Endothelial cell of umbilical vein (primary cell): ENCODE measurements at regions not wholly inside any gene's neighbourhood (a gene's known extent, or its start where the extent isn't known, plus 50 kb on each side); places are given as distances from the start of the nearest gene placed in this dataset.

Experiments
- BruUV-seq: library from RNA; stranded (reverse); fragments of 400-500 nt; replicated peaks from 2 replicates; lab custom pipeline; 2021; lab: Mats Ljungman, UMichigan
- CTCF ChIA-PET: fragments of 300-600, 350-600 bp; sonication (Branson Sonifier 250); formaldehyde crosslinking; loops from one replicate; lab custom pipeline; 2021; ENCODE audit warnings: antibody characterized with exemption, inconsistent platforms; lab: Charles Lee
- POLR2A ChIA-PET: fragments of 300-600, 350-600 bp; sonication (Branson Sonifier 250); formaldehyde crosslinking; loops from one replicate; lab custom pipeline; 2021; ENCODE audit warnings: antibody characterized with exemption, inconsistent platforms; lab: Charles Lee
- DNase-seq: peaks from one replicate; pipeline ENCODE4 v3.0.0-alpha.2; 2011; ENCODE audit warnings: low read depth, low spot score
- FAIRE-seq: peaks from 2 replicates; lab custom pipeline; 2011; peaks lifted over from hg19 to GRCh38; lab: Jason Lieb, UNC
- H2AFZ ChIP-seq: 2 replicates; pipeline ENCODE4 v1.6.0; 2012; ENCODE audit warnings: low read depth, low read length, control low read depth, inconsistent platforms
- H3K27ac ChIP-seq: 2 replicates; pipeline ENCODE4 v1.5.1; 2011; ENCODE audit warnings: low read depth, mild to moderate bottlenecking, control low read depth, low read length, moderate library complexity; ENCODE audit not compliant: insufficient read depth
- H3K27me3 ChIP-seq, 2 experiments: 2 replicates each; pipeline versions ENCODE4 v1.6.0 to v1.6.1; 2011; ENCODE audit warnings: low read length in 2 of 2, mixed read lengths in 1 of 2; ENCODE audit not compliant: control insufficient read depth in 2 of 2, insufficient read depth in 2 of 2
- H3K36me3 ChIP-seq, 2 experiments: 2 replicates in 1 of 2; 3 replicates in 1 of 2; pipeline ENCODE4 v1.5.1; 2011; ENCODE audit warnings: low read length in 2 of 2, mild to moderate bottlenecking in 1 of 2, moderate library complexity in 1 of 2; ENCODE audit not compliant: control insufficient read depth in 2 of 2, insufficient read depth in 2 of 2; ENCODE audit errors: extremely low read depth in 1 of 2
- H3K4me1 ChIP-seq: 3 replicates; pipeline ENCODE4 v1.5.1; 2011; ENCODE audit warnings: mild to moderate bottlenecking, low read length; ENCODE audit not compliant: control insufficient read depth, insufficient read depth; ENCODE audit errors: extremely low read depth
- H3K4me2 ChIP-seq: 2 replicates; pipeline ENCODE4 v1.6.1; 2011; ENCODE audit warnings: low read length, control low read depth, mixed read lengths; ENCODE audit not compliant: insufficient read depth
- H3K4me3 ChIP-seq, 3 experiments: fragments of 200-600 bp in 1 of 3; sonication (generic), shearing (Covaris generic) in 1 of 3; replicated peaks in 1 of 3; 2 replicates each; pipeline ENCODE4 v1.5.1; 2011 to 2016; ENCODE audit warnings: control low read depth in 3 of 3, low read length in 3 of 3, mild to moderate bottlenecking in 2 of 3, inconsistent platforms in 1 of 3, low read depth in 1 of 3, moderate library complexity in 1 of 3; ENCODE audit not compliant: insufficient read depth in 1 of 3
- H3K79me2 ChIP-seq: 2 replicates; pipeline ENCODE4 v1.6.0; 2012; ENCODE audit warnings: low read length, inconsistent platforms; ENCODE audit not compliant: control insufficient read depth, insufficient read depth
- H3K9ac ChIP-seq: replicated peaks from 2 replicates; pipeline ENCODE3; 2011; ENCODE audit warnings: low read length, control low read depth; ENCODE audit not compliant: insufficient read depth; ENCODE audit errors: extremely low read depth
- H3K9me1 ChIP-seq: replicated peaks from 3 replicates; pipeline ENCODE4 v1.6.0; 2011; ENCODE audit warnings: mild to moderate bottlenecking, low read length; ENCODE audit not compliant: control insufficient read depth, insufficient read depth; ENCODE audit errors: extremely low read depth
- H3K9me3 ChIP-seq: replicated peaks from 2 replicates; pipeline ENCODE4 v1.5.1; 2012; ENCODE audit warnings: low read length, inconsistent platforms; ENCODE audit not compliant: control insufficient read depth, insufficient read depth
- H4K20me1 ChIP-seq: replicated peaks from 2 replicates; pipeline ENCODE3; 2011; ENCODE audit warnings: mild to moderate bottlenecking, low read length; ENCODE audit not compliant: control insufficient read depth, insufficient read depth; ENCODE audit errors: extremely low read depth
- EZH2 ChIP-seq: IDR thresholded peaks from 2 replicates; pipeline ENCODE4 v1.6.1; 2012; ENCODE audit warnings: borderline replicate concordance, low read depth, mild to moderate bottlenecking, moderate library complexity, low read length, inconsistent platforms; ENCODE audit not compliant: severe bottlenecking
- FOS ChIP-seq: IDR thresholded peaks from 2 replicates; pipeline ENCODE4 v1.6.1; 2011; ENCODE audit warnings: mild to moderate bottlenecking, low read length, moderate library complexity, borderline replicate concordance; ENCODE audit not compliant: insufficient read depth
- JUN ChIP-seq: IDR thresholded peaks from 2 replicates; pipeline ENCODE4 v1.6.1; 2011; ENCODE audit warnings: borderline replicate concordance, low read depth; ENCODE audit not compliant: insufficient read length, insufficient read depth
- MYC ChIP-seq: IDR thresholded peaks from one replicate; pipeline ENCODE4 v1.6.1; 2011; ENCODE audit warnings: mild to moderate bottlenecking, low read depth, low read length
- POLR2A ChIP-seq: IDR thresholded peaks from 2 replicates; pipeline ENCODE4 v1.6.1; 2012; ENCODE audit warnings: low read depth, mild to moderate bottlenecking, control low read depth, low read length
- POLR2AphosphoS5 ChIP-seq: IDR thresholded peaks from 2 replicates; pipeline ENCODE4 v1.6.1; 2012; ENCODE audit warnings: low read depth, mild to moderate bottlenecking, control low read depth, low read length, moderate library complexity; ENCODE audit not compliant: insufficient read depth
- dilution Hi-C: fragments of 300-500 bp; cut with MboI; formaldehyde crosslinking; loops from one replicate; pipeline ENCODE4 v1.15.0; 2019; ENCODE audit warnings: low sequenced_read_pairs; ENCODE audit not compliant: extremely low pct_ligation_motif_present
- intact Hi-C: fragments of 100-400 bp; cut with micrococcal nuclease; formaldehyde crosslinking; loops from one replicate; pipeline ENCODE4 v1.10.0; 2022
- TF ChIP-seq, protein P1 (sequence below), 2 donors: IDR thresholded peaks; 1 replicate in 1 of 2; 2 replicates in 1 of 2; pipeline ENCODE4 v1.5.1; 2011; ENCODE audit warnings: low read length in 2 of 2, mild to moderate bottlenecking in 2 of 2, moderate library complexity in 2 of 2, control low read depth in 1 of 2, inconsistent platforms in 1 of 2, low read depth in 1 of 2; ENCODE audit not compliant: insufficient read depth in 1 of 2; ENCODE audit errors: extremely low read depth in 1 of 2
- TF ChIP-seq, protein P2 (sequence below): IDR thresholded peaks from 2 replicates; pipeline ENCODE4 v1.6.1; 2011; ENCODE audit not compliant: insufficient read depth, insufficient read length

DNA sequence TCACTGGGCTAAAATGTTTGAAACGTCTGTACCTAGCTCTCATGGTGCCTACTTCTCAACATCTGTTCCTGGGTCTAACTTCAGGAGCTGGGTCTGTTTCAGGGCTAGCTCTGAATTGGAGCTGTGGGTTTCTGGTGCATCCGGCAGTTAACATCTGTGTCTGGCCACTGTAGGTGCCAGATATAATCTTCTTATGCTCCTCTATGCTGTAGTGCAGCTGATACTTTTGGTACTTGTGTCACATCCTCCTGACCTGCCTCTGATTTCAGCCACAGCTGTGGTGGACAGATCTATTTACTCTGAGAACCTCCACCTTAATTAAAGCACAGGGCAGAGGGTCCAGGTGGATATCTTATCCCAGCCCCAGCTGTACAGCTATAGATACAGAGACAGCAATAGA lies 496.5 kb upstream of the CDH11 start:
- Histone ChIP-seq H3K27me3 (no peaks in the 10 kb centered on the region), H3K4me2 (no peak overlapping the region), H4K20me1 (no peaks in the 10 kb centered on the region), H2AFZ (no peak overlapping the region), H3K9me3 (no peaks in the 10 kb centered on the region), H3K27ac (no peak overlapping the region), H3K36me3 (no peaks in the 10 kb centered on the region), H3K4me3 (no peak overlapping the region), H3K4me1 (no peaks in the 10 kb centered on the region), H3K9me1 (no peaks in the 10 kb centered on the region), H3K9ac (no peak overlapping the region), H3K79me2 (no peaks in the 10 kb centered on the region)
- CTCF ChIA-PET = interaction anchor here (1.3 kb wide), 1 partner anchor 9 kb away, joined by 3 read pairs; no protein-coding TSS in a partner anchor
- intact Hi-C loops (no loop called here), dilution Hi-C loops (no loop called here)
- POLR2A ChIA-PET = no interaction called here
- TF ChIP-seq POLR2AphosphoS5 (no peak), MYC (no peak), EZH2 (no peak), POLR2A (no peak), JUN (no peak), FOS (no peak)
- TF ChIP-seq, protein P1, sequence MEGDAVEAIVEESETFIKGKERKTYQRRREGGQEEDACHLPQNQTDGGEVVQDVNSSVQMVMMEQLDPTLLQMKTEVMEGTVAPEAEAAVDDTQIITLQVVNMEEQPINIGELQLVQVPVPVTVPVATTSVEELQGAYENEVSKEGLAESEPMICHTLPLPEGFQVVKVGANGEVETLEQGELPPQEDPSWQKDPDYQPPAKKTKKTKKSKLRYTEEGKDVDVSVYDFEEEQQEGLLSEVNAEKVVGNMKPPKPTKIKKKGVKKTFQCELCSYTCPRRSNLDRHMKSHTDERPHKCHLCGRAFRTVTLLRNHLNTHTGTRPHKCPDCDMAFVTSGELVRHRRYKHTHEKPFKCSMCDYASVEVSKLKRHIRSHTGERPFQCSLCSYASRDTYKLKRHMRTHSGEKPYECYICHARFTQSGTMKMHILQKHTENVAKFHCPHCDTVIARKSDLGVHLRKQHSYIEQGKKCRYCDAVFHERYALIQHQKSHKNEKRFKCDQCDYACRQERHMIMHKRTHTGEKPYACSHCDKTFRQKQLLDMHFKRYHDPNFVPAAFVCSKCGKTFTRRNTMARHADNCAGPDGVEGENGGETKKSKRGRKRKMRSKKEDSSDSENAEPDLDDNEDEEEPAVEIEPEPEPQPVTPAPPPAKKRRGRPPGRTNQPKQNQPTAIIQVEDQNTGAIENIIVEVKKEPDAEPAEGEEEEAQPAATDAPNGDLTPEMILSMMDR (IDR thresholded peaks at IDR 0.05; ENCODE audit: extremely low read depth in 1 of 2, insufficient read depth in 1 of 2, low read depth in 1 of 2, low read length in 2 of 2) = no peak
- TF ChIP-seq, protein P2, sequence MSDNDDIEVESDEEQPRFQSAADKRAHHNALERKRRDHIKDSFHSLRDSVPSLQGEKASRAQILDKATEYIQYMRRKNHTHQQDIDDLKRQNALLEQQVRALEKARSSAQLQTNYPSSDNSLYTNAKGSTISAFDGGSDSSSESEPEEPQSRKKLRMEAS = no peak
- DNase-seq = no peak
- no TSS peak for BruUV-seq
- no peak for FAIRE-seq
